Kidney (tissue), 13 donors: ENCODE measurements at regions not wholly inside any gene's neighbourhood (a gene's known extent, or its start where the extent isn't known, plus 50 kb on each side); places are given as distances from the start of the nearest gene placed in this dataset.
A peak's percentile ranks its signal among the peaks of the same experiment; 100 is the strongest.

Experiments used
- DNase-seq, 5 donors: peaks; one replicate each; pipeline ENCODE4 v3.0.0-alpha.2; 2013 to 2020
- FAIRE-seq: peaks from 2 replicates; lab custom pipeline; 2012; peaks lifted over from hg19 to GRCh38; lab: Jason Lieb, UNC
- H3K27ac ChIP-seq, 2 donors: one replicate each; pipeline ENCODE4 v1.7.0; 2013; ENCODE audit warnings: low read depth in 2 of 2, low read length in 2 of 2, inconsistent platforms in 1 of 2
- H3K27me3 ChIP-seq: one replicate; pipeline ENCODE4 v1.7.1; 2013; ENCODE audit warnings: low read length, inconsistent platforms; ENCODE audit not compliant: control insufficient read depth, insufficient read depth
- H3K36me3 ChIP-seq, 3 donors: one replicate each; pipeline versions ENCODE4 v1.7.0 to v1.7.1; 2013; ENCODE audit warnings: low read length in 3 of 3, control low read depth in 1 of 3, inconsistent platforms in 1 of 3; ENCODE audit not compliant: insufficient read depth in 3 of 3, control insufficient read depth in 2 of 3
- H3K4me1 ChIP-seq, 3 donors: one replicate each; pipeline versions ENCODE4 v1.7.0 to v1.7.1; 2013; ENCODE audit warnings: low read length in 3 of 3, inconsistent platforms in 1 of 3, low read depth in 1 of 3; ENCODE audit not compliant: control insufficient read depth in 2 of 3, insufficient read depth in 2 of 3
- H3K4me3 ChIP-seq, 3 donors: one replicate each; pipeline versions ENCODE4 v1.7.0 to v1.8.1; 2013; ENCODE audit warnings: low read length in 3 of 3, control low read depth in 1 of 3, inconsistent platforms in 1 of 3
- H3K9ac ChIP-seq, 3 donors: one replicate each; pipeline versions ENCODE4 v1.7.0 to v1.7.1; 2013; ENCODE audit warnings: low read length in 3 of 3, control low read depth in 1 of 3, inconsistent platforms in 1 of 3
- H3K9me3 ChIP-seq, 3 donors: one replicate each; pipeline versions ENCODE4 v1.7.0 to v1.7.1; 2013; ENCODE audit warnings: low read length in 3 of 3, control low read depth in 1 of 3, inconsistent platforms in 1 of 3; ENCODE audit not compliant: control insufficient read depth in 2 of 3, insufficient read depth in 1 of 3
- intact Hi-C: fragments of 100-400 bp; cut with DNase I; formaldehyde crosslinking; loops from one replicate; pipeline ENCODE4 v1.11.1; 2022
- TF ChIP-seq, protein P1 (sequence below): IDR thresholded peaks from 3 replicates; pipeline ENCODE4 v1.5.1; 2012; ENCODE audit warnings: mild to moderate bottlenecking, moderate library complexity, borderline replicate concordance; ENCODE audit not compliant: insufficient read depth; ENCODE audit errors: extremely low read depth
- donor health status: control.
- donor health status: control.
- donor health status: control.
- donor health status: control.
- donor health status: control.
- donor health status: DM: yes; HTN: yes; CAD: no.
- donor health status: Normal renal cell carcinoma (clear cell type).

DNA sequence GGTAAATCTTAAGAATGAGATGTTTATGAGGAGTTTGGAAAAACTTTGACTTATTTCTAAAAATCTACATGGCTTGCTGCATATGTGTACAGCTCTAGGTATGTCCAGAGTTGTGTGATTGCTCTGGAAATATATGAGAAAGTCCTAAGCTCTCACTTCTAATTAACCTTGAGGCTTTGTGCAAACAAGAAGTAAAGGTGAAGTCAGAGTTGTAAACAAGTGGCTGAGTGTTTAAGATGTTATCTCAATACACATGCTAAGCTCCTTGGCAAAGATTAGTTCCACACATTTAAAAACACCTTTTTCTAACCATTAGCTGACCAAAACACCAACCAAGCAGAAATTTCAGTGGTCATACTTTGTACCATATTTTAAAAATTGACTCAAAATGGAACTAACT lies 684.2 kb downstream of the HTR1B start:
- no peak for DNase-seq
- H3K4me3 ChIP-seq = no peak overlapping the region
- no peak for FAIRE-seq
- no peak overlapping the region for H3K9ac ChIP-seq
- H3K27ac ChIP-seq = peak overlapping the region in 1 of 2 donors; percentile 8
- H3K4me1 ChIP-seq = peaks cover 0 to 2% (median 0%) of the 10 kb centered on the region in 3 donors
- no peaks in the 10 kb centered on the region for H3K27me3 ChIP-seq
- no peaks in the 10 kb centered on the region for H3K9me3 ChIP-seq
- intact Hi-C loops = no loop called here
- H3K36me3 ChIP-seq = no peaks in the 10 kb centered on the region
- TF ChIP-seq, protein P1, sequence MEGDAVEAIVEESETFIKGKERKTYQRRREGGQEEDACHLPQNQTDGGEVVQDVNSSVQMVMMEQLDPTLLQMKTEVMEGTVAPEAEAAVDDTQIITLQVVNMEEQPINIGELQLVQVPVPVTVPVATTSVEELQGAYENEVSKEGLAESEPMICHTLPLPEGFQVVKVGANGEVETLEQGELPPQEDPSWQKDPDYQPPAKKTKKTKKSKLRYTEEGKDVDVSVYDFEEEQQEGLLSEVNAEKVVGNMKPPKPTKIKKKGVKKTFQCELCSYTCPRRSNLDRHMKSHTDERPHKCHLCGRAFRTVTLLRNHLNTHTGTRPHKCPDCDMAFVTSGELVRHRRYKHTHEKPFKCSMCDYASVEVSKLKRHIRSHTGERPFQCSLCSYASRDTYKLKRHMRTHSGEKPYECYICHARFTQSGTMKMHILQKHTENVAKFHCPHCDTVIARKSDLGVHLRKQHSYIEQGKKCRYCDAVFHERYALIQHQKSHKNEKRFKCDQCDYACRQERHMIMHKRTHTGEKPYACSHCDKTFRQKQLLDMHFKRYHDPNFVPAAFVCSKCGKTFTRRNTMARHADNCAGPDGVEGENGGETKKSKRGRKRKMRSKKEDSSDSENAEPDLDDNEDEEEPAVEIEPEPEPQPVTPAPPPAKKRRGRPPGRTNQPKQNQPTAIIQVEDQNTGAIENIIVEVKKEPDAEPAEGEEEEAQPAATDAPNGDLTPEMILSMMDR = no peak

DNA sequence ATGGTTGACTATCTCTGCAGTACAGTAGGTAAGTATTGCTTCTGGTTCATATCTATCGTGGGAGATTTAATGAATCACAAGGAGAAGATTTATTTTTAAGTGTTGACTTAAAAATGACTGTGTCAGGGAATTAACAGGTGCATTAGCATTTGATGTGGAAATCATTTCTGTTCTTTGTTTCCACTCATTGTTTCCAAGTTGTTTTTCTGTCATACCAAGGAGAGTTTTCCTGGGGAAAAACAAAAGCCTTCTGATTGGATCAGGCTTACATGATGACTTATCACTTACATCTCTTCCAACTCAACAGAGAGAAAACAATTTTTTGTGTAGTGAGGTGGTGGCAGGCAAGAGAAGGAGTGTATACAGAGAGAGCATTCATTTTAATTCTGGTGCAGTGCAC lies 686.4 kb downstream of the HTR1B start:
- Histone ChIP-seq H3K27me3 (no peaks in the 10 kb centered on the region), H3K27ac (peak overlapping the region in 1 of 2 donors; percentile 32), H3K36me3 (no peaks in the 10 kb centered on the region), H3K4me3 (no peak overlapping the region), H3K9ac (no peak overlapping the region), H3K4me1 (peaks cover 0 to 2% (median 0%) of the 10 kb centered on the region in 3 donors), H3K9me3 (no peaks in the 10 kb centered on the region)
- DNase-seq = no peak
- no peak for FAIRE-seq
- intact Hi-C loops = no loop called here
- TF ChIP-seq, protein P1 = no peak

DNA sequence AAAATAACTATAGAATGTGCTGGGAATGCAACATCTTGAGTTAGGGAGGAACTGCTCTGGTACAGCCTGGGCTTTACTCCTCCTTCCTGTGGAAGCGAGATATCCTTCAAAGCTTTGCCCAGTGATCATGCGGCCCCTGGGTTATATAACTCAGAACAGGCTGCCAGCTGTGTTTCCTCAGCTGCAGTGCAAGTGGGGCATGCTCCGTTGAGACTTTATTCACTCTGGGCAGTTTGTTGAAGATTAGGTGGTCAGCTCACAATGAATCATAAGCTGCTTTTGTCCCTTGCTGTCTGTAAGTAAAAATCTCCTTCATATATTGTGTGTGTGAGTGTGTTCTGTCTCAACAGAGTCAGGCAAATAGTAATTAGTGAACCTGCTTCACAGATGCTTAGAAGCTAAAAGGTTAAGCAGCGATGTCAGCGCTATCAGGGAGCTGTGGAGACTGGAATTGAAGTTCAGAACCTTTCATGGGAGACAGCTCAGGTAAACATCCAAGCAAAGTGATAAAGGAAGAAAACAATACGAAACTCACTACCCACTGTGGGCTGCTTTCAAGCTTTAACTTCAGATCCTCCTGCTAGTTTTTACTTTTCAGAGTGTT lies 688.4 kb downstream of the HTR1B start:
- no peaks in the 10 kb centered on the region for H3K27me3 ChIP-seq
- peak overlapping the region in 2 of 3 donors; percentile 31 to 49 for H3K4me3 ChIP-seq
- DNase-seq (peak in 3 of 5 donors; percentile 33 to 47 (median 46)), FAIRE-seq (no peak)
- H3K36me3 ChIP-seq = no peaks in the 10 kb centered on the region
- no peak overlapping the region for H3K9ac ChIP-seq
- H3K9me3 ChIP-seq = no peaks in the 10 kb centered on the region
- peaks cover 0 to 2% (median 0%) of the 10 kb centered on the region in 3 donors for H3K4me1 ChIP-seq
- TF ChIP-seq, protein P1 = no peak
- H3K27ac ChIP-seq = peak overlapping the region in 1 of 2 donors; percentile 14
- intact Hi-C loops = no loop called here
